DND-41 (cell line): ENCODE measurements at regions not wholly inside any gene's neighbourhood (a gene's known extent, or its start where the extent isn't known, plus 50 kb on each side); places are given as distances from the start of the nearest gene placed in this dataset.

Experiments used
- EZH2 ChIP-seq: IDR thresholded peaks from 3 replicates; pipeline ENCODE4 v1.6.1; 2012; ENCODE audit warnings: borderline replicate concordance, low read depth, mild to moderate bottlenecking, moderate library complexity, low read length, inconsistent platforms; ENCODE audit not compliant: severe bottlenecking
- TF ChIP-seq, protein P1 (sequence below): IDR thresholded peaks from 2 replicates; pipeline ENCODE4 v1.5.1; 2012; ENCODE audit warnings: borderline replicate concordance, low read length, moderate library complexity, mild to moderate bottlenecking; ENCODE audit not compliant: poor library complexity, severe bottlenecking; ENCODE audit errors: extremely low read depth

GRCh38 chr6:91538622-91539021 is 951.8 kb upstream of the MAP3K7 start:
- TF ChIP-seq, protein P1, sequence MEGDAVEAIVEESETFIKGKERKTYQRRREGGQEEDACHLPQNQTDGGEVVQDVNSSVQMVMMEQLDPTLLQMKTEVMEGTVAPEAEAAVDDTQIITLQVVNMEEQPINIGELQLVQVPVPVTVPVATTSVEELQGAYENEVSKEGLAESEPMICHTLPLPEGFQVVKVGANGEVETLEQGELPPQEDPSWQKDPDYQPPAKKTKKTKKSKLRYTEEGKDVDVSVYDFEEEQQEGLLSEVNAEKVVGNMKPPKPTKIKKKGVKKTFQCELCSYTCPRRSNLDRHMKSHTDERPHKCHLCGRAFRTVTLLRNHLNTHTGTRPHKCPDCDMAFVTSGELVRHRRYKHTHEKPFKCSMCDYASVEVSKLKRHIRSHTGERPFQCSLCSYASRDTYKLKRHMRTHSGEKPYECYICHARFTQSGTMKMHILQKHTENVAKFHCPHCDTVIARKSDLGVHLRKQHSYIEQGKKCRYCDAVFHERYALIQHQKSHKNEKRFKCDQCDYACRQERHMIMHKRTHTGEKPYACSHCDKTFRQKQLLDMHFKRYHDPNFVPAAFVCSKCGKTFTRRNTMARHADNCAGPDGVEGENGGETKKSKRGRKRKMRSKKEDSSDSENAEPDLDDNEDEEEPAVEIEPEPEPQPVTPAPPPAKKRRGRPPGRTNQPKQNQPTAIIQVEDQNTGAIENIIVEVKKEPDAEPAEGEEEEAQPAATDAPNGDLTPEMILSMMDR: no peak
- TF ChIP-seq EZH2: no peak
